Hepatocyte (in vitro differentiated cells): ENCODE measurements at regions not wholly inside any gene's neighbourhood (a gene's known extent, or its start where the extent isn't known, plus 50 kb on each side); places are given as distances from the start of the nearest gene placed in this dataset.

Source experiments
- DNase-seq: peaks from one replicate; pipeline ENCODE4 v3.0.0-alpha.2; 2016; ENCODE audit warnings: low spot score
- H2AFZ ChIP-seq: fragments of 200-600 bp; sonication (generic); 2 replicates; pipeline ENCODE4 v1.6.0; 2016; ENCODE audit warnings: antibody characterized with exemption, mild to moderate bottlenecking
- H3K27ac ChIP-seq: fragments of 200-600 bp; sonication (generic); 2 replicates; pipeline ENCODE4 v1.5.1; 2016; ENCODE audit warnings: mild to moderate bottlenecking
- H3K27me3 ChIP-seq: fragments of 200-600 bp; sonication (generic); 2 replicates; pipeline ENCODE4 v1.6.1; 2016
- H3K36me3 ChIP-seq: fragments of 200-600 bp; sonication (generic); replicated peaks from 2 replicates; pipeline ENCODE4 v1.5.1; 2016; ENCODE audit warnings: low read depth; ENCODE audit not compliant: insufficient read depth
- H3K4me1 ChIP-seq: fragments of 200-600 bp; sonication (generic); 2 replicates; pipeline ENCODE4 v1.5.1; 2016; ENCODE audit warnings: mild to moderate bottlenecking, moderate library complexity; ENCODE audit not compliant: insufficient read depth
- H3K4me2 ChIP-seq: fragments of 200-600 bp; sonication (generic); 2 replicates; pipeline ENCODE4 v1.6.0; 2016
- H3K4me3 ChIP-seq: fragments of 200-600 bp; sonication (generic); 2 replicates; pipeline ENCODE4 v1.5.1; 2016; ENCODE audit warnings: mild to moderate bottlenecking
- H3K79me2 ChIP-seq: fragments of 200-600 bp; sonication (generic); 2 replicates; pipeline ENCODE4 v1.6.0; 2017; ENCODE audit warnings: mild to moderate bottlenecking
- H3K9me2 ChIP-seq: fragments of 200-600 bp; sonication (generic); replicated peaks from 2 replicates; pipeline ENCODE4 v1.6.0; 2017; ENCODE audit warnings: mild to moderate bottlenecking; ENCODE audit not compliant: insufficient read depth
- H3K9me3 ChIP-seq: fragments of 200-600 bp; sonication (generic); 2 replicates; pipeline ENCODE4 v1.5.1; 2016; ENCODE audit warnings: low read depth, mild to moderate bottlenecking
- H4K20me1 ChIP-seq: fragments of 200-600 bp; sonication (generic); 2 replicates; pipeline ENCODE4 v1.6.0; 2016; ENCODE audit warnings: mild to moderate bottlenecking; ENCODE audit not compliant: insufficient read depth, poor library complexity, severe bottlenecking
- CTCF ChIP-seq: fragments of 200-600 bp; sonication (generic); IDR thresholded peaks from 2 replicates; pipeline ENCODE4 v1.5.1; 2016; ENCODE audit warnings: antibody characterized with exemption, mild to moderate bottlenecking; ENCODE audit not compliant: poor library complexity
- EZH2 ChIP-seq: fragments of 200-600 bp; sonication (generic); IDR thresholded peaks from 2 replicates; pipeline ENCODE4 v1.6.1; 2016; ENCODE audit warnings: antibody characterized with exemption, mild to moderate bottlenecking, borderline replicate concordance
- EZH2phosphoT487 ChIP-seq: fragments of 200-600 bp; sonication (generic); IDR thresholded peaks from one replicate; pipeline ENCODE4 v1.6.1; 2018; ENCODE audit warnings: antibody characterized with exemption, mild to moderate bottlenecking, low read depth, moderate library complexity; ENCODE audit not compliant: unreplicated experiment, severe bottlenecking
- WGBS: methylation state at CpG from one replicate; pipeline ENCODE4 v1.1.6; 2016; ENCODE audit warnings: low lambda C conversion rate; ENCODE audit errors: missing lambda C conversion rate; 5-methylcytosine and 5-hydroxymethylcytosine counted together

GRCh38 chr10:78925800-78926319 is 142.9 kb upstream of the ZMIZ1 start:
- Histone ChIP-seq H3K27ac (peak overlapping the region; percentile 71), H4K20me1 (no peaks in the 10 kb centered on the region), H3K4me2 (no peak overlapping the region), H3K4me3 (no peak overlapping the region), H2AFZ (no peak overlapping the region), H3K9me3 (no peaks in the 10 kb centered on the region), H3K9me2 (no peaks in the 10 kb centered on the region), H3K27me3 (no peaks in the 10 kb centered on the region), H3K79me2 (no peaks in the 10 kb centered on the region), H3K36me3 (no peaks in the 10 kb centered on the region), H3K4me1 (peaks cover 10% of the 10 kb centered on the region)
- TF ChIP-seq EZH2 (no peak), EZH2phosphoT487 (no peak)
- peak; percentile 80 for DNase-seq
- 52% methylated on average over 6 of the region's 6 CpGs for WGBS

- H4K20me1 ChIP-seq = no peaks in the 10 kb centered on the region
- no peak overlapping the region for H3K4me2 ChIP-seq
- no peaks in the 10 kb centered on the region for H3K27me3 ChIP-seq
- WGBS = 94% methylated on average over 11 of the region's 11 CpGs
- H3K36me3 ChIP-seq = no peaks in the 10 kb centered on the region
- H3K4me3 ChIP-seq = no peak overlapping the region
- TF ChIP-seq CTCF (no peak), EZH2phosphoT487 (no peak), EZH2 (no peak)
- no peak overlapping the region for H3K27ac ChIP-seq
- H2AFZ ChIP-seq = no peak overlapping the region
- H3K9me2 ChIP-seq = no peaks in the 10 kb centered on the region
- no peaks in the 10 kb centered on the region for H3K9me3 ChIP-seq
- DNase-seq = no peak
- H3K4me1 ChIP-seq = peaks cover 15% of the 10 kb centered on the region
- H3K79me2 ChIP-seq = no peaks in the 10 kb centered on the region
Measured at GRCh38 chr10:78927257-78927995, 141.3 kb upstream of the ZMIZ1 start.

GRCh38 chr10:78928330-78928729 is 140.4 kb upstream of the ZMIZ1 start:
- Histone ChIP-seq H3K36me3 (no peaks in the 10 kb centered on the region), H3K27ac (no peak overlapping the region), H3K4me3 (no peak overlapping the region), H3K79me2 (no peaks in the 10 kb centered on the region), H3K27me3 (no peaks in the 10 kb centered on the region), H4K20me1 (no peaks in the 10 kb centered on the region), H2AFZ (no peak overlapping the region), H3K4me1 (peaks cover 15% of the 10 kb centered on the region), H3K9me2 (no peaks in the 10 kb centered on the region), H3K4me2 (no peak overlapping the region), H3K9me3 (no peaks in the 10 kb centered on the region)
- DNase-seq = no peak
- 90% methylated on average over 3 of the region's 3 CpGs for WGBS
- TF ChIP-seq EZH2phosphoT487 (no peak), EZH2 (no peak), CTCF (no peak)

DNA sequence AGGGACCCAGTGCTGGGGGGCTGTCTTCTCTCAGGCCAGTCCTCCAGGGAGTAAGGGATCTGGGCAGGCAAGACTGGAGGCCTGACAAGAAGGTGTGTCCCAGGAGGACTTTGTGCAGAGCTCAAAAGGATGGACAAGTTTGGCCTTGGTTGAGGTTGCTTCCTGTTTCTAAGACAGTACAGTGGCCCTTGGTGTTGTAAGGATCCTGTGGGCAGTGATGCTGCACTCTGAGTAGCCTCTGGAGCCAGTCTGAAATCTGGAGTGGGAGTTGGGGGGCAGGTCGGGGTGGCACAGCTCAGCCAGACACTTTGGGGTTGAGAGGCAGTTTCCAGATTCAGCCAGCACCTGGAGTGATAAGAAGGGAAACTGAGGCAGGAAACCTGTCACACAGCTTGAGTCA is 139.2 kb upstream of the ZMIZ1 start:
- Histone ChIP-seq H3K4me1 (peaks cover 5% of the 10 kb centered on the region), H3K4me3 (no peak overlapping the region), H4K20me1 (no peaks in the 10 kb centered on the region), H3K4me2 (no peak overlapping the region), H3K9me2 (no peaks in the 10 kb centered on the region), H3K27me3 (no peaks in the 10 kb centered on the region), H3K79me2 (no peaks in the 10 kb centered on the region), H3K9me3 (no peaks in the 10 kb centered on the region), H2AFZ (no peak overlapping the region), H3K36me3 (no peaks in the 10 kb centered on the region), H3K27ac (no peak overlapping the region)
- 100% methylated on average over 1 of the region's 1 CpG for WGBS
- DNase-seq = no peak
- TF ChIP-seq EZH2 = no peak
- TF ChIP-seq CTCF = no peak
- no peak for TF ChIP-seq EZH2phosphoT487
